ENCODE measurements at regions not wholly inside any gene's neighbourhood (a gene's known extent, or its start where the extent isn't known, plus 50 kb on each side); places are given as distances from the start of the nearest gene placed in this dataset.

GRCh38 chr5:88588609-88589008, 294.4 kb downstream of the MEF2C start:
- H3K36me3 ChIP-seq (ENCODE audit: insufficient read depth, low read length), result no peaks in the 10 kb centered on the region
- Mint-ChIP-seq H3K27ac (no peak overlapping the region), H3K4me1 (ENCODE audit: low read depth) (no peaks in the 10 kb centered on the region), H3K9me3 (peaks cover 14% of the 10 kb centered on the region), H3K4me3 (no peak overlapping the region), H3K27me3 (peaks cover 10% of the 10 kb centered on the region), H3K36me3 (ENCODE audit: low read depth) (no peaks in the 10 kb centered on the region)
- CTCF ChIA-PET, result no interaction called here
- ATAC-seq (ENCODE audit: poor library complexity), result no peak
- no peak for DNase-seq
- no peaks in the 10 kb centered on the region for H3K4me1 ChIP-seq (ENCODE audit: insufficient read depth, low read length)
- intact Hi-C loops (cut with DNase I, micrococcal nuclease), result no loop called here
- H3K4me3 ChIP-seq (ENCODE audit: low read length), result no peak overlapping the region
- TF ChIP-seq CTCF (IDR thresholded peaks at IDR 0.05), result no peak
- peaks cover 0 to 5% of the 10 kb centered on the region in 2 experiments for H3K27me3 ChIP-seq (ENCODE audit: control insufficient read depth in 1 of 2, insufficient read depth in 2 of 2, low read length in 2 of 2)
- H3K27ac ChIP-seq (ENCODE audit: low read depth in 1 of 2, low read length in 2 of 2), result no peak overlapping the region
- POLR2A ChIA-PET, result no interaction called here
- peaks cover 8 to 13% of the 10 kb centered on the region in 2 experiments for H3K9me3 ChIP-seq (ENCODE audit: control insufficient read depth in 1 of 2, insufficient read depth in 1 of 2, low read length in 2 of 2)

GRCh38 chr5:88583471-88583870, 299.5 kb downstream of the MEF2C start:
- intact Hi-C loops (cut with DNase I, micrococcal nuclease), result no loop called here
- CTCF ChIA-PET, result no interaction called here
- peaks cover 8% of the 10 kb centered on the region for H3K9me3 Mint-ChIP-seq

GRCh38 chr5:88558366-88558765, 289.7 kb upstream of the TMEM161B start:
- H3K27ac Mint-ChIP-seq, result no peak overlapping the region

More at GRCh38 chr5:88583471-88583870, 299.5 kb downstream of the MEF2C start:
- ATAC-seq (ENCODE audit: poor library complexity) (no peak), DNase-seq (no peak)
- Histone ChIP-seq H3K27ac (ENCODE audit: low read depth in 1 of 2, low read length in 2 of 2) (no peak overlapping the region), H3K9me3 (ENCODE audit: control insufficient read depth in 1 of 2, insufficient read depth in 1 of 2, low read length in 2 of 2) (peaks cover 8 to 13% of the 10 kb centered on the region in 2 experiments), H3K27me3 (ENCODE audit: control insufficient read depth in 1 of 2, insufficient read depth in 2 of 2, low read length in 2 of 2) (peaks cover 0 to 5% of the 10 kb centered on the region in 2 experiments), H3K4me1 (ENCODE audit: insufficient read depth, low read length) (no peaks in the 10 kb centered on the region), H3K4me3 (ENCODE audit: low read length) (no peak overlapping the region), H3K36me3 (ENCODE audit: insufficient read depth, low read length) (no peaks in the 10 kb centered on the region)
- no peak for TF ChIP-seq CTCF (IDR thresholded peaks at IDR 0.05)
- no peak overlapping the region for H3K4me3 Mint-ChIP-seq
- no peaks in the 10 kb centered on the region for H3K36me3 Mint-ChIP-seq (ENCODE audit: low read depth)
- H3K27me3 Mint-ChIP-seq, result peaks cover 15% of the 10 kb centered on the region
- no peak overlapping the region for H3K27ac Mint-ChIP-seq
- H3K4me1 Mint-ChIP-seq (ENCODE audit: low read depth), result no peaks in the 10 kb centered on the region
- POLR2A ChIA-PET, result no interaction called here

More at GRCh38 chr5:88558366-88558765, 289.7 kb upstream of the TMEM161B start:
- Mint-ChIP-seq H3K27me3 (peaks cover 11% of the 10 kb centered on the region), H3K36me3 (ENCODE audit: low read depth) (no peaks in the 10 kb centered on the region), H3K9me3 (no peaks in the 10 kb centered on the region), H3K4me1 (ENCODE audit: low read depth) (peaks cover 5% of the 10 kb centered on the region), H3K4me3 (no peak overlapping the region)
- H3K27me3 ChIP-seq (ENCODE audit: control insufficient read depth in 1 of 2, insufficient read depth in 2 of 2, low read length in 2 of 2), result no peaks in the 10 kb centered on the region
- H3K4me1 ChIP-seq (ENCODE audit: insufficient read depth, low read length), result no peaks in the 10 kb centered on the region
- ATAC-seq (ENCODE audit: poor library complexity), result no peak
- no peak overlapping the region for H3K4me3 ChIP-seq (ENCODE audit: low read length)
- H3K9me3 ChIP-seq (ENCODE audit: control insufficient read depth in 1 of 2, insufficient read depth in 1 of 2, low read length in 2 of 2), result no peaks in the 10 kb centered on the region
- intact Hi-C loops (cut with DNase I, micrococcal nuclease), result no loop called here
- DNase-seq, result no peak
- H3K36me3 ChIP-seq (ENCODE audit: insufficient read depth, low read length), result no peaks in the 10 kb centered on the region
- TF ChIP-seq CTCF (IDR thresholded peaks at IDR 0.05), result no peak
- no peak overlapping the region for H3K27ac ChIP-seq (ENCODE audit: low read depth in 1 of 2, low read length in 2 of 2)
- CTCF ChIA-PET, result interaction anchor here (0.7 to 1.2 kb wide), 2 partner anchors 19 to 770 kb away, joined by 3 read pairs; no protein-coding TSS in a partner anchor
- POLR2A ChIA-PET, result no interaction called here

All from CD4-positive, alpha-beta T cell (primary cell).